Stimulated activated CD4-positive, alpha-beta T cell treated with anti-CD3 and anti-CD28 coated beads, Interleukin-4, amount 100 ng/mL, for 48 hours (primary cell): ENCODE measurements at regions not wholly inside any gene's neighbourhood (a gene's known extent, or its start where the extent isn't known, plus 50 kb on each side); places are given as distances from the start of the nearest gene placed in this dataset.
A peak's percentile ranks its signal among the peaks of the same experiment; 100 is the strongest.

ENCODE experiments used
- DNase-seq, 2 donors: peaks; one replicate each; pipeline ENCODE4 v3.0.0-alpha.2; 2020; ENCODE audit warnings: low read depth in 2 of 2

DNA sequence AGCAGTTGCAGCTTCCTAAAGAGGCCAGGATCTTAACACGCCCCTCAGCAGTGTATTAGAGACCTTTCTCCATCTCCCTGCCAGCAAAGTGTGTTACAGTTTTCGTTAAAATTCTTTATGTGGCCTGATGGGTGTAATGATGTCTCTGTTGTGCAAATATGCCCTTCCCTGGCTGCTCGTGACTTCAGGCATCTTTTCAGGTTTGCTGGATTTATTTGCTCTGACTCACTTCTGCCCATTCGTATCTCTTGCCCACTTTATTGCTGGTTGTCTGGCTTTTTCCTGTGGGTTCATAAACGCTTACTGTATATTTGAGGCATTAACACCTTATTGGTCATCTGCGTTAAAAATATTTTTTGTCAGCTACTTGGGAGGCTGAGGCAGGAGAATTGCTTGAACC is 134.5 kb downstream of the ASB1 start:
- no peak for DNase-seq

DNA sequence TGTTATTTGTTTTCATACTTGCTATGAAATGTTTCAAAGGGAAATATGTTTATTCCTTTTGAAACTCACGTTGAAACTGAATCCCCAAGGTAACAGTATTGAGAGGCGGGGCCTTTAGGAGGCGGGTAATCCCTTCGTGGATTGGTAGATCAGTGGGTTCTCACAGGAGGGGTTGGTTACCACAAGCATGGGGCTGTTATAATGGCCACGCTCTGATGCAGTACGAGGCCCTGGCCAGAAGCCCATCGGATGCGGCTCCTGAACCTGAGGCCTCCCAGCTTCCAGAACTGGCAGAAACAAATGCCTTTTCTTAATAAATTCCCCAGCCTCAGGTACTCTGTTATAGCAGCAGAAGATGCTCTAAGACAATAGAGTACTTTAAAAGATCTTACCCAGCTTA is 135.7 kb downstream of the ASB1 start:
- no peak for DNase-seq

DNA sequence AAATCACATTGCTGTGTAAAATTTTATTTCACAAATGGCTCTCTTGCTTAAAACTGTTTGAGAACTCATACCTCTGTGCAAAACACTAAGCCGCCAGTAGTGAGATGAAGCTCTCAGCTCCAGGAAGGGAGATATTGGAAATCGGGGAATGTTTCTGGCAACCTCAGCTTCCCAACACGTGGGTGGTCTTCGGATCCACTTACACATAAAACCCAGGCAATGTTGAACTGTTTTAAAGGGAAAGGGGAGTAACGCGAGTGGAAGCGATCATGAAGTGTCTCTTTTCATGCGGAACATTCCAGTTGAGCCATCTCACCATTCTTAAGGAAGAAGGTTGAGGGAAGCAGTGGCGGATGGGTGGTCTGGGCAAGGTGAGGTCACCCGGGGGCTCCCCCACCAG is 136.8 kb downstream of the ASB1 start:
- DNase-seq, result no peak

DNA sequence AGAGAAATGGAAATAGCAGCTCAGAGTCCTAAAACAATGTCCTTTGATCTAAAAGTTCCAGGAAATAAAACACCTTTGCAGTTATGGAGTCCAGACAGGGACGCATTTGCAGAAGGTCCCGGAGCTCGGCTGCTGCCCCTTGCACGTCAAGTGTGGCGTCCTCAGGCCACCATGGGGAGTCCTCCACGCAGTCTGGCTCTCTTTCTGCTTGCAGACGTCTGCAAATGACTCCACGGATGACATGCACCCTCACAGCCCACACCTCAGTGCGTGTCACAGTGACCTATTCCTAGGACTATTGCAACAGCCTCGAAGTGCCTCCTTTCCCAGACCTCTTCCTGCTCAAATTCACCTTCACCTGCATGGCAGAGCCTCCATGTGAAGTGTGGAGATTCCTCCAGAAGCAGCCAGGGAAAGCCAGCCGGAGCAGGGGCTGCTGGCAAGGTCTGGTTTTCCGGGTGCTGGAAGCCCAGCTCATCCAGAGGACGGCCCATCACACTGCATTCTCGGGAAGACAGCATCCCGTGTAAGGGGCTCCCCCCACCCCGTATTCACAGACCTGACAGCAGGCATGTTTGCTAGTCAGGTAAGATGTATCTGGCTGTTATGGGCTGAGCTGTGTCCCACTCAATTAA is 137.7 kb downstream of the ASB1 start:
- DNase-seq, result no peak

DNA sequence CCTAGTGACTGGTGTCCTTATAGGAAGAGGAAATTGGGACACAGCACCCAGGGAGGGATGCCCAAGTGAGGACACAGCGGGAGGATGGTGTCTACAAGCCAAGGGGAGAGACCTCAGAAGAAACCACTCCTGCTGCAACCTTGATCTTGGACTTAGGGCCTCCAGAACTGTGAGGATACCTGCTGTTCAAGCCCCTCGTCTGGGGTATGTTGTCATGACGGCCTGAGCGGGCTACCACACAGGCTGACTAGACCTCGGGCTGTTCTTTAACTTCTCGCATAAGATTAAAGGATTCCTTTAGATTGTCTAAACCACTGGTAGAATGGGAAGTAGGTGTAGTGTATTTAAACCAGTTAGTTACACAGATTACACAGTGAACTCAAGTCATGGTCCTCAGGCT is 138.3 kb downstream of the ASB1 start:
- DNase-seq, result no peak

DNA sequence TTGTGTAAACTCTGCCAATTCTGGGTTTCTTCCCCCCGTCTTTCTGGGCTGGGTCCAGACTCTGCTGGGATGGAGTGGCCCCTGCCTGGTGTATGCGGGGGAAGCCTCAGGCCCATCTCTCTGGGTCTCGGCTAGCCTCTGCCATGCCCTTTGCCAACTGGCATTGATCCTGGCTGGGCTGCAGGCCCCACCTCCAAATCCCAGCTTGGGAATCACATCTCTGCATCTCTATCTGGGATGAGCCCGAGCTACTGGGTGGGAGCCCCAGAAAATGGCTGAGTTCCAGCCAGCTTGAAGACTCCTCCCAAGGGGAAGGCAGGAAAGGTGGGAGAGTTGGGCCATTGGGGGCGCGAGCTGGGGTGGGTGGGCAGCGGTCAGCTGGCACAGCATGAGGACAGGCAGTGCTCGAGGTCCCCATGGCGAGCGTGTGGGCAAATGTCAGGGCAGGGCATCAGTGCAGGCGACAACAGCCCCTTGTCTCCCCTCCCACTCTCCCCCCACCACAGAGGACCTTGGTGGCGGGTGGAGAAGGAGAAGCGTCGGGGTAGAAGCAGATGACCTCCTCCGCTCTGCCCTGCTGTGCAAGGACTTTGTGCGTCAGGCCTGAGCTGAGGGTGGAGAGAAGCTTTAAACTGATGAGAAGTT is 139.4 kb downstream of the ASB1 start:
- no peak for DNase-seq

DNA sequence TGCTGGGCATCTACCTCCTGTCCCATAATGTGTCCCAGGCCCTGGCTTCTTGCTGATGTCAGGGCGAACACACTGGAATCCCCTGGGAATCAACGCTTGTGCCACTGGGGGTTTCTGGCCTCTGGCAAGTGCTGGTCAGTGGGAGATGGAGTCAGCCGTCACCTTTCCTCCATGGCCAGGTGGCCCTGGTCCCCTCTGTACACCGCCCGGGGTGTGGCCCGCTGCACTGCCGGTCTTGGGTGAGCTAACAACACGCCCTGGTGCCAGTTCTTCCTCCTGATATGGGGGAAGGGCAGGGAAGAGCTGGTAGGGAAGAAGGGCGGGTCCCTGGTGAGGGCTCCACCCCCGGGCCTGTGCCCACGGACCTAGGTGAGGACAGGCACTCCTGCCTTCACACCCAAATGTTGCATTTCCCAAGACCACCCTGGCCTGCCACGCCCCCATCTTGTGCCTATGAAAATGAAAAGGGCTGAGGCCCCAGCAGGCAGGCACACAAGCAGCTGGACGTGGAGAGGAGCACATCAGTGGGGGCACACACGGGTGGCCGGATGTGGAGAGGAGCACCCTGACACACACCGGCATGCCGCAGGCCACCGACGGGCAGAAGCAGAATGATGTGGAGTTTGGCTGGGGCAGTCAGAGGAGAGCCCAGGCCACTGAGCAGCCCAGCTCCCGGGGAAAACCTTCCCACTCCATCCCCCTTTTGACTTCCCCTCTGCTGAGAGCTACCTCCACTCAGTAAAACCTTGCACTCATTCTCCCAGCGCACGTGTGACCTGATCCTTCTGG is 140.5 kb downstream of the ASB1 start:
- no peak for DNase-seq

DNA sequence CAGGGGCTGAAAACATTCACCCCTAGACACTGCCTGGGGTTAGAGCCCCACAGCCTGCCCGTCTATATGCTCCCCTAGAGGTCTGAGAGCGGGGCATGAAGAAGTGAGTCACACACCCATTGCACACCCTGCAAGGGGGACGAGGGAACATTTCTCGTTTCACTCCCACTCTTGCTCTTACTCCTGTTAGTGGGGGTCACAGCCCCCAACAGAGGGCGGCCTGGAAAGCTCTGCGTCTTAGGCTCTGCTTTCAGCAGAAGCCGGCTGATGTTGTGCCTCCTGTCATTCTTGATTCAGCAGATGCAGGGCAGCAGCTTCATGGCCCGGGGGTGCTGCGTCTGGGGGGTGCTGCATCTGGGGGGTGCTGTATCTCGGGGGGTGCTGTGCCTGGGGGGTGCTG is 141.3 kb downstream of the ASB1 start:
- no peak for DNase-seq

DNA sequence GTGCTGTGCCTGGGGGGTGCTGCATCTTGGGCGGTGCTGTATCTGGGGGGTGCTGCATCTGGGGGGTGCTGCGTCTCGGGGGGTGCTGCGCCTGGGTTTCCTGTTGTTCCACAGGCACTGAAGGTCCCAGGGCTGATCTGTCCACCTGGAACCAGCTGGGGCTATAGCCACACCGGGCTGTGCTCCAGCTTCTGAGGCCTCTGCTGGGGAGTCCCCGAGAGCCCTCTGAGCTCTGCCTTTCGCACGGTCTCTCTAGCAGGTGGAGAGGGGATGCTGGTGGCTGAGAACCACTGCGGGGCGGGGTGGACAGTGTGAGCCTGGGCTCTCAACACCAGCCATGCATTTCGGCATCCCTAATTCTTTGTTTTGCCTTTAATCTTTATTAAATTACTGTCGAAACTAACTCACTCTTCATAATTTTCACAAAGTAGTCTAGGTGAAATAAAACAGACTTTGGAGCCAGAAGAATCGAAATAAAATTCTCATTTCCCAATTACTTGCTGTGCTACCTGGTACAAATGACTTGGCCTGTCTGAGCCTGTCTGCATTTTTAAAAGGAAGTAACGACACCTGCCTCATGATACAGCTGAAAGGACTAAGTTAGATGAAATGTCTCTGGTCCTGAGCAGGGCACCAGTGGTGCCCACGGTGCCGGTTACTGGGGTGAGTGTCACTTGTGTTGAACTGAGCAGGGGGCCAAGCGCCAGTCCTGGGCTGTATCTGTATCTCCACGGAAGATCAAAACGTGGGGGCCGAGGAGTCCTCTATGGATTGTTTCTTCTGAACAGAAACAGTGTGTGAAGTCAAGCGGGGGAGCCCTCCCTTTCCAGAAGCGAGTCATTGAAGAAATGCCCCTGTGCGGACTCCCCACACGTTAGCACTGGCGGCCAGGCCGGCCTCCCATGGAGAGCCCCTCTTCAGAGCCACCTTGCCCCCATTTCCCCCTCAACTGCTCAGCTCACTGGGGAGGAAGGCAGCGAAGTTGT is 142.0 kb downstream of the ASB1 start:
- no peak for DNase-seq

DNA sequence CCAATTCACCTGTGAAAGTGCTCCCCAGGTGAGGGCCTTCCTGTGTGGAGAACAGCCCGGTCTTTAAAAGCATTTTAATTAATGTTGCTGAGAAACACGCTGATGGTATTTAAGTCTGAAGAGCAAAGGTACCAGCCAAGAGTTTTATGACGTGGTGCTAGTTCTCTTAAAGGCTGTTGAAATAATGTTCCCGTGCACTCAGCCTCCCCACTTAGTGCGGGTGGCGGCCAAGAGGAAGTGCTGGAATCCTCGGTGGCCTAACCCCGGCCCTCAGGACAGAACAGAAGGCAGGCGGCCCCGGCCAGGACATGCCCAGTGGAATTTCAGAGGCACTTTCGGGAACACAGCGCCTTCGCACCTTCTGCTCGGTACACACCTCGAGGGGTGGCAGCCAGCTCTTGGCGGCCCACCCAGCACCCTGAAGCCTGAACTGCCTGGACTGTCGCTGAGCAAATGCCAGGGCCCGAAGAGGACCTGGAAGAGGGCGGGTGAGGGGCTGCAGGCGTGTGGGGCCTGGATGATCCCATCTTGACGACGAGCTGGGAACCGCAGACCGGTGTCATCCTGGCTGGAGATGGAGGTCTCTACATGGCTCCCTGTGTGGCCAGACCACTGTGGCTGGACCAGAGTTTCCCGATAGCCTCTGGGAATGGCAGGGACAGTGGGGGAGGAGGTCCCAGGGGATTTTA is 142.9 kb downstream of the ASB1 start:
- no peak for DNase-seq

DNA sequence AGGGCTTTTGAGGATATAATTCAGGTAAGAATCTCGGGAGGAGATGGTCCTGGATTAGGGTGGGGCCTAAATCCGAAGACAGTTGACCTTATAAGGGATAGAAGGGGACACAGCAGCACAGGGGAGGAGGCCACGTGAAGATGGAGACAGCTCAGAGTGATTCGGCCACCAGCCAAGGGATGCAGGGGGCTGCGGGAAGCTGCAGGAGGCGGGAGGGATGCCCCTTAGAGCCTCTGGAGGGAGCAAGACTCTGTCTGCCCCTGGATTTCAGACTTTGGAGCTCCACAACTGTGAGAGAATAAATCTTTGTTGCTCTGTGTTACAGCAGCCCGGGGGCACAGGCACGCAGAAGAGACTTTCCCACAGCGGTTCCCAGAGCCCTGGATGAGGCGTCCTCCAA is 143.7 kb downstream of the ASB1 start:
- no peak for DNase-seq

DNA sequence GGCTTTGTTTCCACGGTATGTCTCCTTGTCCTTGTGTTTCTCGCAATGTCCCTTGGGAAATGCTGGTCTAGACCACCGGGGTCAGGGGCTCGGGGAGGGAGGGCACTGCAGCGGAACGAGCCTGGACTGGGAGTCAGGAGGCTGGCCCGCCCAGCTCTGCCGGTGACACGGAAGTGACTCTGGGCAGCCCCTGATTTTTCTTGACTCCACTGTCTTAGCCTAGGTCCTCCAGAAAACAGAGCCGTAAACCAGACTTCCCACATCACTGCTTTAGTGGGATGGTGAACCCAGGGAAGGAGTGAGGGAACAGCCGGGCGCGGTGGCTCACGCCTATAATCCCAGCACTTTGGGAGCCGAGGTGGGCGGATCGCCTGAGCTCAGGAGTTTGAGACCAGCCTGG is 144.2 kb downstream of the ASB1 start:
- no peak for DNase-seq

DNA sequence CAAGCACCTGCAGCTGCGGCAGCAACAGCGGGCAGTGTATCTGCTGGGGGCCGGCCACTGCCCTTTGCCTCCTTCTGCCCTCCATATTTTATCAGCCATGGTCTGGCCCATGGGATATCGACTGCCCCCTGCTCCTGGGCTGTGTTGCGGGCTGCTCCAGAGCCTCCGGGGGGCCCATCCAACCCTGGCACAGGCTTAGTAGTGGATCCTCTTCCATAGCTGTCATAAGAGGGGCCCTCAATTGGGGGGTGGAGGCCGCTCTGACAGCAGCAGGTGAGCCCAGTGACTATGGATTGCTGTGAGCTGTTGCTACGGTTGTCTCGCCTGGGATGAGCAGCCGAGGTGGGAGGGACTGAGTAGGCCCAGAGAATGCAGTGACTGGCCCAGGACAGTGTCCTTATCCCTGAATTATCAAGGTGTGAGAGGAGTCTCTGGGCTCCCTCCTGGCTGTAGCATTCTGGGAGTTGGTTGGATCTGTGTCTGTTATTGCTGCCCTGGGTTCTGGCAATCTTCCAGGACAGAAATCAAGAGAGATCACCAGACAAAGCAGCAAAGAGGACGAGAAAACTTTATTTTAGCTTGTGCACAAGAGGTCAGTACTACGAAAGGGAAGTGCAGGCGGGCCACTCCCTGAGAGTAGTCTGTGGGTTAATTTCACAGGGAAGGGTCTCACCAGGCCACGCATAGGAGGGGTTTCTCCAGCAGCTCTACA is 145.1 kb downstream of the ASB1 start:
- DNase-seq, result no peak

DNA sequence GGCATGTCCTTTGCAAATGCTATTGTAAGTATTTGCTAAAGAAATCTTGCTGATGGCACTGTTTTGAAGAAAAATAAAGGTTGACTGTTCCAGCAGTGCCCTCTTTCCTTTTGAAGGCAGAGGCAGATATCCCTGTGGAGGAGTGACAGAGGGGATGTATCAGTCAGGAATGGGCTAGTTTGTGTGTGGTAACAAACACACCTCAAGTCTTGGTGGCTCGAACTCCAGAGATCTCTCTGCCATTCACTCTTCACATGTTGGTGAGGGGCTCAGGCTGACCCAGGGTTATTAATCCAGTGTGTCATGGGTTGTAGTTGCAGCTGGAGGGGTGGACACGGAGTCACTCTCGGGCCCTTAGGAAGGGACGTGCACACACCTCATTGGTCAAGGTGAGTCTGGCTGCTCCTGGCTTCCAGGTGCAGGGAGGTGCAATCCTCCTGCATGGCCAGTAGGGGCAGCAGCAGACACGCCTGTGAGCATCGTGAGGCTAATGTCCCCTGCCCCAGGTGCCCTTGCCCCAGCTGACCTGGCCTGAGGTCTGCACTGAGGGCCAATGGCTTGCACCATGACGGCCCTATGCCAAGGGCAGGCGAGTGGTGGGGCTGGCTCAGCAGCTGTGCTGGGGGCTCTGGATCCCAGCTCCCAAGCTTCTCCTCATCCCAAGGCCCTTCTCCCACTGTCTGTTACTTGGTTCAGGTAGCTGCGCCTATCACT is 146.5 kb downstream of the ASB1 start:
- peak in 1 of 2 donors; percentile 15 for DNase-seq

DNA sequence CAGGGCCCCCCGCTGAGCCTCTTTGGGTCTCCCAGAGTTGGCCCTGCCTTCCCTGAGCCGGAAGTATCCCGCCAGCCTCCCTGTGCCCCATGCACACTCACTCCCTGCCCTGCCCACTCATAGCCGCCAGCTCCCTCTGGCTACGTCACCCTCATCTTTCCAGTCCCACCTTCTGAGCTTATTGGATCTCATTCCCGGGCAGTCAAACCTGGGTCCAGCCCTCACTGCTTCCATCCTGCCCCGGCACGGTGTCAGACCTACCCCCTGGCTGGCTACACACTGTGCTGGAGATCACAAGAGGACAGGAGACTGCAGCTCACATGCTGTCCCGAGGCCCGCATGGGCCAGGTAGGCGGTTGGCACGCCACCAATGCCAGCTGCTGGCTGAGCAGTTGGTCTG is 147.2 kb downstream of the ASB1 start:
- DNase-seq, result no peak

DNA sequence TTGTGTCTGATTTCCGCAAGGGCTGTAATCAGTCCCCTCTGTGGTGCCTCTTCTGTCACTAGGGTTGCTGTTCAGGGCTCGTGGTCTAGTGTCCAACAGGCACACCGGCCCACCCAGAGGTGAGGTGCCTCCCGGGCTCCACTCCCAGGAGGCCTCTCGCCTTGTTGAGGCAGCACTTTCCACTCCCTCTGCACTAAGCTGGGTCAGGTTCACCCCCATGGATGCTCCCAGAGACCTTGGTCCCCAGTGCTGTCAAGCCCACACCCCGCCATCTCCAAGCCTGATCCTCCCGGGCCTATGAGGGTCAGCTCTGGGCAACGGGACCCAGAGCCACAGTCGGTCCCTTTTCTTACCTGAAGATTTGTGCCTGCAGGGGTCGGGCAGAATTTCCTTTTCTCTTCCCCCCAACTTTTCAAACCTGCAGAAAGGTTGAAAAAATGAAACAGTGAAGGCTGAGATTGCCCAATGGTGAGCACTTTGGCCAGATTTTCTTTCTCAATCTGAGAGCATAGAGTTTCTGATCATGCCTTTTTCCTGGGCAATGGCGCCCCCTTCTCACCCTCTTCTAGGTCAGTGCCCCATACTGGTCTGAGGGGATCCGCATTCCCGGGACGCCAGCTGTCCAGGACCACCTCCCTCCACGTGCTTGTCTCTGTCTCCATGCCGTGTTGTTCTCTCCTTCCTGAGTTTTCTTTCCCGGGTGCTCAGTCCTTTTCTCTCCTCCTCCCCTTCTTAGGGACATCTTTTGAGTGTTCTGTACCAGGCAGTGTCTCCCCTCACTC is 148.0 kb downstream of the ASB1 start:
- DNase-seq, result no peak

DNA sequence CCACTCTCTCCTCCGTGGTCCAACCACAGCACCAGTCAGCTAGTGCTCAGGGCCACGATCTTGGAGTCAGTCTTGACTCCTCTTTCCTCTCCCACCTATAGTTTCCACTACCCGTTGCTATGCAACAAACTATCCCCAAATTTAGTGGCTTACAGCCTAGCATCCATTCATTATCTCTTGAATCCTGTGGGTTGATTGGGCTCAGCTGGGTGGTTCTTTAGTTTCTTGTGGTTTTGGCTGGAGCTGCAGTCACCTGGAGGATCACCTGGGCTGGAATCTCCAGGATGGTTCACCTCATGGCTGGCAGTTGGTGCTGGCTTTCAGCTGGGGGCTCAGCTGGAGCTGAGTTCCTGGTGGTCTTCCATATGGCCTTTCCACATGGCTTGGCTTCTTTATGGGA is 149.9 kb downstream of the ASB1 start:
- DNase-seq, result no peak

DNA sequence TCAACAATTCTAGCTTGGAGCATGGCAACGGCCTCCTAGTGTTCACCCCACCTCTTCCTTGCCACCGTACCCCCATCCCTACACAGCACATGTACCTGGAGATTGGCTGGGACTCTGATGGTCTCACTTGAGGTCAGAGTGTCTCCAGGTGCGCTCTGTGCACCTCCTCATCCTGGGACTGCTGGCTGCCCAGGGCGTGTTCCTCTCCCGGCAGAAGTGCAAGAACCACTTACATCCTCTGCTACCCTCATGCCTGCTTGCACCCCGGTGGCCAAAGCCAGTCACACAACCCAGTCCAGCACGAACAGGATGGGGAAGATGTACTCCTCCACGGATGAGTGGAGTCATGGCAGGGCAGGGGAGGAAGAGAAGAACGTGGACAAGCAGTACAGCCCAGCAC is 151.5 kb downstream of the ASB1 start:
- DNase-seq, result no peak

DNA sequence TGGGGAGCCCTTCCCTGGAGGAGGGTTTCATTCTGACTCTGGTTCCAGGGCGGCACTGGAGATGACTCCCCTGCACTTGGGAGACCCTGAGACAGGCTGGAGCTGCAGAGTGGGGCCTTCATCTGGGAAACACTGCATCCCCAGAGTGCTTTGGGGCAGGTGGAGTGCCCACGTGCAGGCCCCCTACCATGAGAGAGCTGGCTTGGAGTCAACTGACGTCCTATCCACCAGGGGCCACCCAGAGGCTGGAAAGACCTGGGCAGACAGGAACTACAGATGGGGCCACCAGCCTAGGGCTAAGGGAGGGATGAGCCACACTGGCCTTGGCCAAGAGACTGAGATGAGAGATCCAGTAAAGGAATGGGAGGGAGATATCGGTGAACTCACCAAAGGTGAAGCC is 153.8 kb downstream of the ASB1 start:
- no peak for DNase-seq
